ENCODE measurements at regions not wholly inside any gene's neighbourhood (a gene's known extent, or its start where the extent isn't known, plus 50 kb on each side); places are given as distances from the start of the nearest gene placed in this dataset.

DNA sequence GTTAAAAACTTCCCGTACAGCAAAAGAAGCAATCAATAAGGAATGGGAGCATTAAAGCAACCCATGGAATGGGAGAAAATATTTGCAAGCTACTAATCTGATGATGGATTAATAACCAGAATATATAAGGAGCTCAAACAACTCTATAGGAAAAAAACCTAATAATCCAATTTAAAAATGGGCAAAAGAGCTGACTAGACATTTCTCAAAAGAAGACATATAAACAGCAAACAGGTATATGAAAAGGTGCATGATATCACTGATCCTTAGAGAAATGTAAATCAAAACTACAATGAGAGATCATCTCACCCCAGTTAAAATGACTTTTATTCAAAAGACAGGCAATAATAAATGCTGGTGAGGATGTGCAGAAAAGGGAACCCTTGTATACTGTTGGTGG, 52.7 kb upstream of the POU1F1 start:
- DNase-seq (ENCODE audit: low read depth), result no peak
